Suprapubic skin (tissue), 4 donors: ENCODE measurements at regions not wholly inside any gene's neighbourhood (a gene's known extent, or its start where the extent isn't known, plus 50 kb on each side); places are given as distances from the start of the nearest gene placed in this dataset.

Source experiments
- DNase-seq, 2 donors: peaks; one replicate each; pipeline ENCODE4 v3.0.0-alpha.2; 2019; ENCODE audit warnings: low spot score in 2 of 2
- H3K27ac ChIP-seq: fragments of 200-600 bp; sonication (generic); one replicate; pipeline ENCODE4 v1.5.1; 2019
- H3K27me3 ChIP-seq: fragments of 200-600 bp; sonication (generic); one replicate; pipeline ENCODE4 v1.5.1; 2019
- H3K36me3 ChIP-seq: fragments of 200-600 bp; sonication (generic); one replicate; pipeline ENCODE4 v1.5.1; 2019
- H3K4me1 ChIP-seq: fragments of 200-600 bp; sonication (generic); one replicate; pipeline ENCODE4 v1.5.1; 2019
- H3K4me3 ChIP-seq: fragments of 200-600 bp; sonication (generic); one replicate; pipeline ENCODE4 v1.5.1; 2019; ENCODE audit warnings: mild to moderate bottlenecking
- H3K9me3 ChIP-seq: fragments of 200-600 bp; sonication (generic); one replicate; pipeline ENCODE4 v1.5.1; 2019
- CTCF ChIP-seq, 2 donors: fragments of 200-600 bp in 1 of 2; fragments of 450-650 bp in 1 of 2; sonication (generic) in 1 of 2; IDR thresholded peaks; one replicate each; pipeline ENCODE4 v1.5.1; 2016 to 2019; ENCODE audit warnings: antibody characterized with exemption in 2 of 2, mild to moderate bottlenecking in 1 of 2, moderate library complexity in 1 of 2
- EP300 ChIP-seq: sonication (generic); formaldehyde crosslinking; IDR thresholded peaks from one replicate; pipeline ENCODE4 v1.6.1; 2017; ENCODE audit warnings: antibody characterized with exemption
- POLR2A ChIP-seq, 2 donors: fragments of 450-650 bp; IDR thresholded peaks; one replicate each; pipeline ENCODE4 v1.6.1; 2017; ENCODE audit warnings: antibody characterized with exemption in 2 of 2, mild to moderate bottlenecking in 2 of 2, moderate library complexity in 2 of 2
- POLR2AphosphoS5 ChIP-seq, 3 donors: sonication (generic); formaldehyde crosslinking; IDR thresholded peaks; one replicate each; pipeline ENCODE4 v1.6.1; 2017; ENCODE audit warnings: antibody characterized with exemption in 3 of 3
- WGBS: methylation state at CpG from one replicate; pipeline ENCODE4 v1.1.5; 2018; 5-methylcytosine and 5-hydroxymethylcytosine counted together

- H3K9me3 ChIP-seq = no peaks in the 10 kb centered on the region
- H3K4me1 ChIP-seq = no peaks in the 10 kb centered on the region
- H3K36me3 ChIP-seq = no peaks in the 10 kb centered on the region
- no peak for DNase-seq
- H3K4me3 ChIP-seq = no peak overlapping the region
- TF ChIP-seq POLR2A (IDR thresholded peaks at IDR 0.05) = no peak
- no peak for TF ChIP-seq EP300
- TF ChIP-seq CTCF (IDR thresholded peaks at IDR 0.05) = no peak
- TF ChIP-seq POLR2AphosphoS5 (IDR thresholded peaks at IDR 0.05) = no peak
- no peaks in the 10 kb centered on the region for H3K27me3 ChIP-seq
- no peak overlapping the region for H3K27ac ChIP-seq
- WGBS = 97% methylated on average over 3 of the region's 3 CpGs
Observed at GRCh38 chr14:34046799-34047520, 96.1 kb upstream of the EGLN3 start.

DNA sequence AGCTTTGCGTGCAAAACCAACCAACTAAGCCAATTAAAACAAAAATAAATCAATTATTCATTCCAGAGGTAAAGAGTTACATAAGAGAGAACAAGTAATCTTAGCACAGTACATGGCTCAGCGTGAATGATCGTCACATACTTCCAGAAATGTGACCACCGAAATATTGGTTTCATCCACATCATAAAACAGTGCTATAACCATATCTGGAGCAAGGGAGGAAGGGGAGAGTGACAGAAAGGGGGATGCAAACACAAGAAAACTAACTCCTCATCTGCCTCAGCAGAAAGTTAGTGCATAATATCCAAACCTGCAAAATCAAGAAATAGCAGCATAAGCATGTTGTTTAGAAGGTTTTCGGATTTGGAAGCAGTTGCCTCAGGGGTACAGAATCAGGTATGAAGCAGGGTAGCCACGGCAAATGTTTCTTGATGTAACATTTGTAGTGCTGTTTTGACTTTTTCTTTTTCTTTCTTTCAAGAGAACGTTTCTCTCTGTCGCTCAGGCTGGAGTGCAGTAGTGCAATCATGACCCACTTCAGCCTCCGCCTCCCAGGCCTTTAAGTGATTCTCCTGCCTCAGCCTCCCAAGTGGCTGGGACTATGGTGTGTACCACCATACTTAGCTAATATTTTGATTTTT lies 93.9 kb upstream of the EGLN3 start:
- Histone ChIP-seq H3K27ac (no peak overlapping the region), H3K27me3 (no peaks in the 10 kb centered on the region), H3K9me3 (no peaks in the 10 kb centered on the region), H3K4me3 (no peak overlapping the region), H3K36me3 (no peaks in the 10 kb centered on the region), H3K4me1 (no peaks in the 10 kb centered on the region)
- WGBS = 89% methylated on average over 9 of the region's 9 CpGs
- TF ChIP-seq CTCF (IDR thresholded peaks at IDR 0.05) (no peak), EP300 (no peak), POLR2AphosphoS5 (IDR thresholded peaks at IDR 0.05) (no peak), POLR2A (IDR thresholded peaks at IDR 0.05) (no peak)
- DNase-seq = no peak

DNA sequence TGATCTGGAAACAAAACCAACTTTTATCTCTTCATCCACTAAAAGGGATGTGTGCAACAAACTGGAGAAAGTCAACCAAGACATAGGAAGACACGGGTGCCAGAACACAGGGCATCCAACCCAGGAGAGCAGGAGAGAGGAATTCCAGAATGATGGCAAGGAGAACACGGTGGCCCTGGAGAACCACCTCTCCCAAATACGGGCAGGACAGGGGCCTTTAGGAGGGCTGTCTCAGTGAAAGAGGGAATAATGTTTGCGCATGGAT lies 93.4 kb upstream of the EGLN3 start:
- no peaks in the 10 kb centered on the region for H3K27me3 ChIP-seq
- no peaks in the 10 kb centered on the region for H3K36me3 ChIP-seq
- no peak for DNase-seq
- WGBS = 86% methylated on average over 4 of the region's 4 CpGs
- no peaks in the 10 kb centered on the region for H3K4me1 ChIP-seq
- no peak for TF ChIP-seq EP300
- TF ChIP-seq POLR2AphosphoS5 (IDR thresholded peaks at IDR 0.05) = no peak
- TF ChIP-seq POLR2A (IDR thresholded peaks at IDR 0.05) = no peak
- no peak for TF ChIP-seq CTCF (IDR thresholded peaks at IDR 0.05)
- H3K9me3 ChIP-seq = no peaks in the 10 kb centered on the region
- no peak overlapping the region for H3K4me3 ChIP-seq
- H3K27ac ChIP-seq = no peak overlapping the region

GRCh38 chr14:34043627-34044372 lies 92.9 kb upstream of the EGLN3 start:
- Histone ChIP-seq H3K27ac (no peak overlapping the region), H3K36me3 (no peaks in the 10 kb centered on the region), H3K27me3 (no peaks in the 10 kb centered on the region), H3K9me3 (no peaks in the 10 kb centered on the region), H3K4me1 (no peaks in the 10 kb centered on the region), H3K4me3 (no peak overlapping the region)
- 66% methylated on average over 4 of the region's 4 CpGs for WGBS
- DNase-seq = no peak
- TF ChIP-seq EP300 (no peak), CTCF (IDR thresholded peaks at IDR 0.05) (no peak), POLR2A (IDR thresholded peaks at IDR 0.05) (no peak), POLR2AphosphoS5 (IDR thresholded peaks at IDR 0.05) (no peak)

DNA sequence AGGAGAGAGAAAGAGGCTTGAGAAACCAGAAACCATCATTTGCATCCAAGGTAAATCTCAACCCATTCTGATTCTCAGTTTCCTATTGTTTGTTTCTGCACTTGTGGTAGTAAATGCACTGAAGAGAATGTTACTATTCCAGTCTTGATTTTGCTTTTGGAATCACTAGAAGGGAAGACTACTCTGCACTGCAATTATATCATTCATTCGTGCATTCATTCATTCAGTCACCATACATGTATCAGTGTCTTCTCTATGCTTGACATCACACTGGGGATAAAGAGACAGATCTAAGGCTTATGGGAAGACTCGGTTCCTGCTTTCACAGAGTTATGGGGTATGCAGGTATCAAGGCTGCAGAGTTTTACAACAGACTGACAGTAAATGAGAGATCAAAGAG lies 90.3 kb upstream of the EGLN3 start:
- no peak for DNase-seq
- Histone ChIP-seq H3K9me3 (no peaks in the 10 kb centered on the region), H3K27ac (no peak overlapping the region), H3K4me1 (no peaks in the 10 kb centered on the region), H3K27me3 (no peaks in the 10 kb centered on the region), H3K4me3 (no peak overlapping the region), H3K36me3 (no peaks in the 10 kb centered on the region)
- TF ChIP-seq POLR2AphosphoS5 (IDR thresholded peaks at IDR 0.05) (no peak), POLR2A (IDR thresholded peaks at IDR 0.05) (no peak), CTCF (IDR thresholded peaks at IDR 0.05) (no peak), EP300 (no peak)
- 94% methylated on average over 2 of the region's 2 CpGs for WGBS
